HL-60 (cell line): ENCODE measurements at regions not wholly inside any gene's neighbourhood (a gene's known extent, or its start where the extent isn't known, plus 50 kb on each side); places are given as distances from the start of the nearest gene placed in this dataset.

Experiments used
- DNase-seq, 2 experiments: peaks; one replicate each; pipeline ENCODE4 v3.0.0-alpha.2; 2010 to 2020; ENCODE audit warnings: low read depth in 1 of 2, low spot score in 1 of 2
- H3K27ac ChIP-seq: fragments of 250-450 bp; sonication (Bioruptor Pico); replicated peaks from 2 replicates; pipeline ENCODE4 v1.5.1; 2020; ENCODE audit warnings: mild to moderate bottlenecking, moderate library complexity
- H3K27me3 ChIP-seq: fragments of 250-450 bp; sonication (Bioruptor Pico); 2 replicates; pipeline ENCODE4 v1.5.1; 2021; ENCODE audit warnings: mild to moderate bottlenecking, moderate library complexity; ENCODE audit not compliant: insufficient read depth, poor library complexity, severe bottlenecking
- H3K4me3 ChIP-seq: replicated peaks from 2 replicates; pipeline ENCODE4 v1.5.1; 2011; ENCODE audit warnings: mild to moderate bottlenecking, control low read depth, low read length; ENCODE audit not compliant: insufficient read depth
- CTCF ChIP-seq: IDR thresholded peaks from one replicate; pipeline ENCODE4 v1.5.1; 2011; ENCODE audit warnings: low read length, control low read depth, inconsistent platforms; ENCODE audit not compliant: insufficient read depth
- GABPA ChIP-seq: IDR thresholded peaks from 2 replicates; pipeline ENCODE4 v1.6.1; 2012; ENCODE audit warnings: low read depth
- POLR2AphosphoS5 ChIP-seq: IDR thresholded peaks from 2 replicates; pipeline ENCODE4 v1.6.1; 2012; ENCODE audit warnings: low read depth
- REST ChIP-seq: IDR thresholded peaks from 2 replicates; pipeline ENCODE4 v1.6.1; 2012; ENCODE audit warnings: low read depth; ENCODE audit not compliant: insufficient replicate concordance
- SPI1 ChIP-seq: IDR thresholded peaks from 2 replicates; pipeline ENCODE4 v1.6.1; 2012; ENCODE audit warnings: low read depth, mild to moderate bottlenecking, borderline replicate concordance

GRCh38 chr1:103267266-103267665 is 158.9 kb upstream of the COL11A1 start:
- no peak for TF ChIP-seq POLR2AphosphoS5
- TF ChIP-seq GABPA: no peak
- TF ChIP-seq CTCF: no peak
- TF ChIP-seq SPI1: no peak
- no peak for TF ChIP-seq REST
- no peak overlapping the region for H3K4me3 ChIP-seq
- H3K27me3 ChIP-seq: no peaks in the 10 kb centered on the region
- no peak overlapping the region for H3K27ac ChIP-seq
- no peak for DNase-seq

- no peaks in the 10 kb centered on the region for H3K27me3 ChIP-seq
- H3K4me3 ChIP-seq: no peak overlapping the region
- no peak for TF ChIP-seq CTCF
- no peak for TF ChIP-seq GABPA
- no peak for TF ChIP-seq SPI1
- no peak for TF ChIP-seq REST
- no peak for TF ChIP-seq POLR2AphosphoS5
- DNase-seq: no peak
- H3K27ac ChIP-seq: no peak overlapping the region
These were observed 157.7 kb upstream of the COL11A1 start for GRCh38 chr1:103266036-103266435.

- no peak for DNase-seq
- no peaks in the 10 kb centered on the region for H3K27me3 ChIP-seq
- TF ChIP-seq GABPA (no peak), CTCF (no peak), POLR2AphosphoS5 (no peak), SPI1 (no peak), REST (no peak)
- H3K4me3 ChIP-seq: no peak overlapping the region
- H3K27ac ChIP-seq: no peak overlapping the region
These were observed 157.2 kb upstream of the COL11A1 start for GRCh38 chr1:103265551-103265950.
